DND-41 (cell line): ENCODE measurements at regions not wholly inside any gene's neighbourhood (a gene's known extent, or its start where the extent isn't known, plus 50 kb on each side); places are given as distances from the start of the nearest gene placed in this dataset.
"Not testable (repeated sequence)": the region's sequence is repeated elsewhere in the genome, so short reads cannot be mapped to it uniquely, and the experiment has no call there.

ENCODE experiments used
- ATAC-seq: fragments of 200-7000 bp; cut with Tn5 transposase; 3 replicates; pipeline ENCODE4 v1.9.1; 2021; ENCODE audit warnings: low read depth; ENCODE audit not compliant: insufficient read depth
- DNase-seq: peaks from one replicate; pipeline ENCODE4 v3.0.0-alpha.2; 2020
- H2AFZ ChIP-seq: 2 replicates; pipeline ENCODE4 v1.6.0; 2012; ENCODE audit warnings: low read depth, low read length
- H3K27ac ChIP-seq: 2 replicates; pipeline ENCODE4 v1.5.1; 2012; ENCODE audit warnings: low read length, inconsistent platforms
- H3K27me3 ChIP-seq: fragments of 200-600 bp; sonication (generic); 2 replicates; pipeline ENCODE4 v1.6.0; 2012; ENCODE audit warnings: low read length, mild to moderate bottlenecking, inconsistent platforms; ENCODE audit not compliant: insufficient read depth, poor library complexity
- H3K36me3 ChIP-seq: 2 replicates; pipeline ENCODE4 v1.5.1; 2012; ENCODE audit warnings: low read length, inconsistent platforms; ENCODE audit not compliant: insufficient read depth
- H3K4me1 ChIP-seq: 2 replicates; pipeline ENCODE4 v1.5.1; 2012; ENCODE audit warnings: mild to moderate bottlenecking, low read length; ENCODE audit not compliant: insufficient read depth
- H3K4me2 ChIP-seq: 2 replicates; pipeline ENCODE4 v1.6.0; 2012; ENCODE audit warnings: mild to moderate bottlenecking, moderate library complexity, low read length, inconsistent platforms; ENCODE audit not compliant: insufficient read depth
- H3K4me3 ChIP-seq, 2 experiments: fragments of 200-600 bp in 1 of 2; shearing (Covaris generic) in 1 of 2; 2 replicates each; pipeline ENCODE4 v1.5.1; 2012 to 2016; ENCODE audit warnings: inconsistent platforms in 2 of 2, low read length in 2 of 2, mild to moderate bottlenecking in 2 of 2, low read depth in 1 of 2, moderate library complexity in 1 of 2
- H3K79me2 ChIP-seq: 2 replicates; pipeline ENCODE4 v1.6.0; 2012; ENCODE audit warnings: low read length, inconsistent platforms; ENCODE audit not compliant: insufficient read depth
- H3K9ac ChIP-seq: 2 replicates; pipeline ENCODE4 v1.6.0; 2012; ENCODE audit warnings: low read depth, mild to moderate bottlenecking, inconsistent platforms, low read length, moderate library complexity
- H3K9me3 ChIP-seq: 2 replicates; pipeline ENCODE4 v1.5.1; 2012; ENCODE audit warnings: low read length, moderate library complexity, mild to moderate bottlenecking, inconsistent platforms; ENCODE audit not compliant: insufficient read depth, severe bottlenecking
- H4K20me1 ChIP-seq: 2 replicates; pipeline ENCODE4 v1.6.0; 2012; ENCODE audit warnings: low read length; ENCODE audit not compliant: insufficient read depth
- EZH2 ChIP-seq: IDR thresholded peaks from 3 replicates; pipeline ENCODE4 v1.6.1; 2012; ENCODE audit warnings: borderline replicate concordance, low read depth, mild to moderate bottlenecking, moderate library complexity, low read length, inconsistent platforms; ENCODE audit not compliant: severe bottlenecking
- TF ChIP-seq, protein P1 (sequence below): IDR thresholded peaks from 2 replicates; pipeline ENCODE4 v1.5.1; 2012; ENCODE audit warnings: borderline replicate concordance, low read length, moderate library complexity, mild to moderate bottlenecking; ENCODE audit not compliant: poor library complexity, severe bottlenecking; ENCODE audit errors: extremely low read depth

DNA sequence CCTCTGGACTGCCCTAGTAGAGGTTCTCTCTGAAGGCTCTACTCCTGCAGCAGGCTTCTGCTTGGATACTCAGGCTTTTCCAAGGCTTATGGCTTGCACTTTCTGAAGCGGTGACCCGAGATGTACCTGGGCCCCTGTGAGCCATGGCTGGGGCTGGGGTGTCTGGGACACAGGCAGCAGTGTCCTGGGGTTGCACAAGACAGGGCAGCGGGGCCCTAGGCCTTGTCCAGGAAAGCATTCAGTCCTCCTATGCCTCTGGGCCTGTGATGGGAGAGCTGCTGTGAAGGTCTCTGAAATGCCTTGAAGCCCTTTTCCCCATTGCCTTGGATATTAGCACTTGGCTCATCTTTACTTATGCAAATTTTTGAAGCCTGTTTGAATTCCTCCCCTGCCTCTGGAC, 192.2 kb downstream of the YTHDC2 start:
- TF ChIP-seq, protein P1, sequence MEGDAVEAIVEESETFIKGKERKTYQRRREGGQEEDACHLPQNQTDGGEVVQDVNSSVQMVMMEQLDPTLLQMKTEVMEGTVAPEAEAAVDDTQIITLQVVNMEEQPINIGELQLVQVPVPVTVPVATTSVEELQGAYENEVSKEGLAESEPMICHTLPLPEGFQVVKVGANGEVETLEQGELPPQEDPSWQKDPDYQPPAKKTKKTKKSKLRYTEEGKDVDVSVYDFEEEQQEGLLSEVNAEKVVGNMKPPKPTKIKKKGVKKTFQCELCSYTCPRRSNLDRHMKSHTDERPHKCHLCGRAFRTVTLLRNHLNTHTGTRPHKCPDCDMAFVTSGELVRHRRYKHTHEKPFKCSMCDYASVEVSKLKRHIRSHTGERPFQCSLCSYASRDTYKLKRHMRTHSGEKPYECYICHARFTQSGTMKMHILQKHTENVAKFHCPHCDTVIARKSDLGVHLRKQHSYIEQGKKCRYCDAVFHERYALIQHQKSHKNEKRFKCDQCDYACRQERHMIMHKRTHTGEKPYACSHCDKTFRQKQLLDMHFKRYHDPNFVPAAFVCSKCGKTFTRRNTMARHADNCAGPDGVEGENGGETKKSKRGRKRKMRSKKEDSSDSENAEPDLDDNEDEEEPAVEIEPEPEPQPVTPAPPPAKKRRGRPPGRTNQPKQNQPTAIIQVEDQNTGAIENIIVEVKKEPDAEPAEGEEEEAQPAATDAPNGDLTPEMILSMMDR: no peak
- TF ChIP-seq EZH2: no peak
- H3K9me3 ChIP-seq: peaks cover 17% of the 10 kb centered on the region
- H4K20me1 ChIP-seq: no peaks in the 10 kb centered on the region
- H3K9ac ChIP-seq: no peak overlapping the region
- H3K36me3 ChIP-seq: no peaks in the 10 kb centered on the region
- no peaks in the 10 kb centered on the region for H3K79me2 ChIP-seq
- H3K27me3 ChIP-seq: no peaks in the 10 kb centered on the region
- ATAC-seq: no peak
- H3K4me1 ChIP-seq: no peaks in the 10 kb centered on the region
- DNase-seq: no peak
- H3K27ac ChIP-seq: no peak overlapping the region
- H2AFZ ChIP-seq: no peak overlapping the region
- H3K4me2 ChIP-seq: no peak overlapping the region
- no peak overlapping the region for H3K4me3 ChIP-seq

GRCh38 chr5:113713051-113713450, 199.6 kb downstream of the YTHDC2 start:
- Histone ChIP-seq H3K36me3 (no peaks in the 10 kb centered on the region), H3K79me2 (no peaks in the 10 kb centered on the region), H3K4me2 (no peak overlapping the region), H2AFZ (no peak overlapping the region), H3K9ac (no peak overlapping the region), H3K27ac (no peak overlapping the region), H3K9me3 (peaks cover 6% of the 10 kb centered on the region), H3K4me3 (no peak overlapping the region), H3K27me3 (no peaks in the 10 kb centered on the region), H3K4me1 (no peaks in the 10 kb centered on the region), H4K20me1 (no peaks in the 10 kb centered on the region)
- no peak for DNase-seq
- no peak for ATAC-seq
- TF ChIP-seq EZH2: no peak
- TF ChIP-seq, protein P1: no peak

GRCh38 chr5:113715921-113716320, 202.4 kb downstream of the YTHDC2 start:
- ATAC-seq, H3K4me2 ChIP-seq, H4K20me1 ChIP-seq, H3K27me3 ChIP-seq, H3K4me3 ChIP-seq, H3K27ac ChIP-seq, DNase-seq, H3K4me1 ChIP-seq, H3K9ac ChIP-seq, H3K79me2 ChIP-seq, H3K9me3 ChIP-seq, H3K36me3 ChIP-seq, H2AFZ ChIP-seq: not testable (repeated sequence)

- no peak overlapping the region for H3K4me2 ChIP-seq
Observed at GRCh38 chr5:113719549-113719948, 206.1 kb downstream of the YTHDC2 start.

More at GRCh38 chr5:113719549-113719948, 206.1 kb downstream of the YTHDC2 start:
- H3K79me2 ChIP-seq: no peaks in the 10 kb centered on the region
- no peaks in the 10 kb centered on the region for H3K36me3 ChIP-seq
- H3K9ac ChIP-seq: no peak overlapping the region
- H3K27me3 ChIP-seq: no peaks in the 10 kb centered on the region
- no peak overlapping the region for H2AFZ ChIP-seq
- no peaks in the 10 kb centered on the region for H4K20me1 ChIP-seq
- H3K4me3 ChIP-seq: no peak overlapping the region
- no peak for ATAC-seq
- TF ChIP-seq, protein P1: no peak
- TF ChIP-seq EZH2: no peak
- no peaks in the 10 kb centered on the region for H3K4me1 ChIP-seq
- DNase-seq: no peak
- H3K9me3 ChIP-seq: peaks cover 6% of the 10 kb centered on the region
- no peak overlapping the region for H3K27ac ChIP-seq
